ENCODE measurements at regions not wholly inside any gene's neighbourhood (a gene's known extent, or its start where the extent isn't known, plus 50 kb on each side); places are given as distances from the start of the nearest gene placed in this dataset.

GRCh38 chr5:51275428-51275827, 107.8 kb upstream of the ISL1 start:
- no peak for DNase-seq
- WGBS (ENCODE audit: insufficient coverage, low lambda C conversion rate): 100% methylated on average over 4 of the region's 9 CpGs
- Histone ChIP-seq H3K36me3 (ENCODE audit: control insufficient read depth, insufficient read depth, low read length) (no peaks in the 10 kb centered on the region), H3K4me1 (ENCODE audit: control insufficient read depth, insufficient read depth, low read length) (no peaks in the 10 kb centered on the region), H3K4me3 (ENCODE audit: low read length) (no peak overlapping the region), H3K9me3 (ENCODE audit: control insufficient read depth, low read depth, low read length) (no peaks in the 10 kb centered on the region), H3K27me3 (ENCODE audit: control insufficient read depth, insufficient read depth, low read length) (no peaks in the 10 kb centered on the region), H3K27ac (ENCODE audit: low read length) (no peak overlapping the region)

GRCh38 chr5:51276250-51276649, 107.0 kb upstream of the ISL1 start:
- H3K27ac ChIP-seq (ENCODE audit: low read length): no peak overlapping the region
- H3K27me3 ChIP-seq (ENCODE audit: control insufficient read depth, insufficient read depth, low read length): no peaks in the 10 kb centered on the region
- no peaks in the 10 kb centered on the region for H3K9me3 ChIP-seq (ENCODE audit: control insufficient read depth, low read depth, low read length)
- H3K4me1 ChIP-seq (ENCODE audit: control insufficient read depth, insufficient read depth, low read length): no peaks in the 10 kb centered on the region
- WGBS (ENCODE audit: insufficient coverage, low lambda C conversion rate): 86% methylated on average over 1 of the region's 2 CpGs
- no peaks in the 10 kb centered on the region for H3K36me3 ChIP-seq (ENCODE audit: control insufficient read depth, insufficient read depth, low read length)
- H3K4me3 ChIP-seq (ENCODE audit: low read length): no peak overlapping the region
- DNase-seq: no peak

DNA sequence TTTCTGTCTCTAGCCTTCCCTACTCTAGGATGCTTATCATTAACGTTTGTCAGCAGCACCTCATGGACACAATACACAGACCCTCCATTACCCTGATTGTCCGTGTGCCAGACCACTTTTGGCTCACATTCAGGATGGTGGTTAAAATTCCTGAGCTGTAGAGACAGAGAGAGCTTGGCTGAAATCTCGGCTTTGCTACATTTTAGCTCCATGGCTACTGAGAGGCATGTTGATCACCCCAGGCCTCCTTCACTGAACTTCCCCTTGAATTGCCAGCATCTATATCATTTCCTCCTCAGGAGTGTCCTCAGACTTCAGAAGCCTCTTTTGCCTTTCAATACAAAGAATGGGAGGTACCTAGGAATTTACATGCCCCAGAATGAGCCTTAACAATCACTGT, 104.7 kb upstream of the ISL1 start:
- Histone ChIP-seq H3K4me1 (ENCODE audit: control insufficient read depth, insufficient read depth, low read length) (no peaks in the 10 kb centered on the region), H3K27me3 (ENCODE audit: control insufficient read depth, insufficient read depth, low read length) (no peaks in the 10 kb centered on the region), H3K4me3 (ENCODE audit: low read length) (no peak overlapping the region), H3K36me3 (ENCODE audit: control insufficient read depth, insufficient read depth, low read length) (no peaks in the 10 kb centered on the region), H3K9me3 (ENCODE audit: control insufficient read depth, low read depth, low read length) (no peaks in the 10 kb centered on the region), H3K27ac (ENCODE audit: low read length) (no peak overlapping the region)
- DNase-seq: no peak
- no CpG with 5 or more reads among the region's 3 CpGs for WGBS (ENCODE audit: insufficient coverage, low lambda C conversion rate)

DNA sequence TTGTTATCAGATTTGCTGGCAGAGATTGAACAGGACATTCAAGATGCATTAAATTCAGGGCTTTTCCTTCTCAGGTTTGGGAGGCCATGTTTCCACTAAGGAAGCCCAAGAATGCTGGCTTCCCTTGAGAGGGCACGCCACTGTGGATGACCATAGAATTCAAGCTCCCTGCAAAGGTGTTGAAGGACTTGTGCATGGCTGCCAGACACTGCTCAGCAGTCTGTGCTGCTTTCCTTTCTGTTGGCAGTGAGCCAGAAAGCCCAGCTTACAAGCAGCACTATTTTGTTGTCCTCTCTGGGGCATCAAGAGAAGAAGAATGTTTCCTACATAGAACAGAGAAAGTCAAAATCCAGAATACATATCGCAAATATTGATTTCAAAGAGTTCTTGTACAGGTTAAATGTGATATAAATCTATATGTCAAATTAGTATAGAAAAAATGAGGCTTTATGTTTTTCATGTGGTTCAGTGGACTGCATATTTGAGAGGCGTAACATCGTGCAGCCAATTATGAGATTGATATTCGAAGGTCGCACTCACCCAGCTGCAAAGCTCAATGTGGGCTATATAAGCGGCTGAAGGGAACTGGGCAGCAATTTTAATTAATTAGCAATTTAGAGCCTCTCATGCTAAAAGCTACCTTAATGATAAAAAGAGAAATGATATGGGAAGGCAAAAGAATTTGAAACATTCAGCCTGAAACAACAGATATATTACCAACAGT, 103.1 kb upstream of the ISL1 start:
- Histone ChIP-seq H3K4me3 (ENCODE audit: low read length) (no peak overlapping the region), H3K4me1 (ENCODE audit: control insufficient read depth, insufficient read depth, low read length) (no peaks in the 10 kb centered on the region), H3K27me3 (ENCODE audit: control insufficient read depth, insufficient read depth, low read length) (no peaks in the 10 kb centered on the region), H3K9me3 (ENCODE audit: control insufficient read depth, low read depth, low read length) (no peaks in the 10 kb centered on the region), H3K36me3 (ENCODE audit: control insufficient read depth, insufficient read depth, low read length) (no peaks in the 10 kb centered on the region), H3K27ac (ENCODE audit: low read length) (no peak overlapping the region)
- 100% methylated on average over 1 of the region's 7 CpGs for WGBS (ENCODE audit: insufficient coverage, low lambda C conversion rate)
- no peak for DNase-seq

GRCh38 chr5:51286046-51286445, 97.2 kb upstream of the ISL1 start:
- no peak for DNase-seq
- no peaks in the 10 kb centered on the region for H3K27me3 ChIP-seq (ENCODE audit: control insufficient read depth, insufficient read depth, low read length)
- no peak overlapping the region for H3K27ac ChIP-seq (ENCODE audit: low read length)
- WGBS (ENCODE audit: insufficient coverage, low lambda C conversion rate): no CpG with 5 or more reads among the region's 4 CpGs
- no peaks in the 10 kb centered on the region for H3K9me3 ChIP-seq (ENCODE audit: control insufficient read depth, low read depth, low read length)
- no peaks in the 10 kb centered on the region for H3K36me3 ChIP-seq (ENCODE audit: control insufficient read depth, insufficient read depth, low read length)
- H3K4me1 ChIP-seq (ENCODE audit: control insufficient read depth, insufficient read depth, low read length): no peaks in the 10 kb centered on the region
- no peak overlapping the region for H3K4me3 ChIP-seq (ENCODE audit: low read length)

GRCh38 chr5:51302343-51302742, 80.9 kb upstream of the ISL1 start:
- no peak overlapping the region for H3K4me3 ChIP-seq (ENCODE audit: low read length)
- H3K4me1 ChIP-seq (ENCODE audit: control insufficient read depth, insufficient read depth, low read length): no peaks in the 10 kb centered on the region
- WGBS (ENCODE audit: insufficient coverage, low lambda C conversion rate): 40% methylated on average over 1 of the region's 2 CpGs
- DNase-seq: no peak
- no peaks in the 10 kb centered on the region for H3K27me3 ChIP-seq (ENCODE audit: control insufficient read depth, insufficient read depth, low read length)
- no peaks in the 10 kb centered on the region for H3K9me3 ChIP-seq (ENCODE audit: control insufficient read depth, low read depth, low read length)
- no peaks in the 10 kb centered on the region for H3K36me3 ChIP-seq (ENCODE audit: control insufficient read depth, insufficient read depth, low read length)
- H3K27ac ChIP-seq (ENCODE audit: low read length): no peak overlapping the region

DNA sequence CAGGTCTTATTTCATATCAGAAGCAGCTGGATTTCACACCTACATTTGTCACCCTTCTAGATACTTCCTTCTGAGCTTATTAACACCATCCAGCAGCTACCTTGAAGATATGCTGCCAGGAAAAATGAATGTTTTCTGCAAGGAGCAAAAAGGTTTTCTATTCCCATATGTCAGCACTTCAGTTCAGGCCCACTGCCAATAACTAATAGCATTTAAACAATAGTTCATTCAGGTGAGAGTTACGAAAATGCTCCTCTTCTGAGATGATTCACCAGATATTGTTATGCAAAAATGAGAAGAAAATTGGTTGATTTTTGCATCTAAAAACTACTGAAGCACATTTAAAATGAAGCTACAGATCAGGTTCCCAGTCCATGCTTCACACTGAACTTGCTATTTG, 56.4 kb upstream of the ISL1 start:
- H3K4me1 ChIP-seq (ENCODE audit: control insufficient read depth, insufficient read depth, low read length): no peaks in the 10 kb centered on the region
- no peaks in the 10 kb centered on the region for H3K9me3 ChIP-seq (ENCODE audit: control insufficient read depth, low read depth, low read length)
- no peak overlapping the region for H3K4me3 ChIP-seq (ENCODE audit: low read length)
- no peaks in the 10 kb centered on the region for H3K36me3 ChIP-seq (ENCODE audit: control insufficient read depth, insufficient read depth, low read length)
- 71% methylated on average over 1 of the region's 1 CpG for WGBS (ENCODE audit: insufficient coverage, low lambda C conversion rate)
- H3K27ac ChIP-seq (ENCODE audit: low read length): no peak overlapping the region
- DNase-seq: no peak
- H3K27me3 ChIP-seq (ENCODE audit: control insufficient read depth, insufficient read depth, low read length): no peaks in the 10 kb centered on the region

Data from large intestine (tissue), 3 donors.